Keratinocyte (primary cell): ENCODE measurements at regions not wholly inside any gene's neighbourhood (a gene's known extent, or its start where the extent isn't known, plus 50 kb on each side); places are given as distances from the start of the nearest gene placed in this dataset.

Experiments used
- DNase-seq: peaks from one replicate; pipeline ENCODE4 v3.0.0-alpha.2; 2011; ENCODE audit warnings: low read depth, missing footprints, low spot score
- FAIRE-seq: peaks from 2 replicates; lab custom pipeline; 2011; peaks lifted over from hg19 to GRCh38; lab: Jason Lieb, UNC
- H2AFZ ChIP-seq: 2 replicates; pipeline ENCODE4 v1.6.0; 2012; ENCODE audit warnings: low read length, control low read depth, inconsistent platforms; ENCODE audit not compliant: control insufficient read depth
- H3K27ac ChIP-seq: 2 replicates; pipeline ENCODE4 v1.5.1; 2011; ENCODE audit warnings: low read length; ENCODE audit not compliant: control insufficient read depth, insufficient read depth
- H3K27me3 ChIP-seq: 3 replicates; pipeline ENCODE4 v1.6.0; 2011; ENCODE audit warnings: low read length; ENCODE audit not compliant: control insufficient read depth, insufficient read depth; ENCODE audit errors: extremely low read depth
- H3K36me3 ChIP-seq, 2 experiments: 2 replicates in 1 of 2; 3 replicates in 1 of 2; pipeline ENCODE4 v1.5.1; 2011; ENCODE audit warnings: low read length in 2 of 2, mild to moderate bottlenecking in 1 of 2; ENCODE audit not compliant: control insufficient read depth in 2 of 2, insufficient read depth in 2 of 2; ENCODE audit errors: extremely low read depth in 1 of 2
- H3K4me1 ChIP-seq: 3 replicates; pipeline ENCODE4 v1.5.1; 2011; ENCODE audit warnings: low read length; ENCODE audit not compliant: control insufficient read depth, insufficient read depth; ENCODE audit errors: extremely low read depth
- H3K4me2 ChIP-seq: 3 replicates; pipeline ENCODE4 v1.6.0; 2011; ENCODE audit warnings: low read depth, low read length; ENCODE audit not compliant: control insufficient read depth, insufficient read depth; ENCODE audit errors: extremely low read depth
- H3K4me3 ChIP-seq, 3 experiments: fragments of 200-600 bp in 1 of 3; sonication (generic) in 1 of 3; 2 replicates in 2 of 3; 3 replicates in 1 of 3; pipeline ENCODE4 v1.5.1; 2011 to 2016; ENCODE audit warnings: low read length in 3 of 3, mild to moderate bottlenecking in 3 of 3, control low read depth in 2 of 3, inconsistent platforms in 1 of 3, low read depth in 1 of 3, mixed read lengths in 1 of 3, mixed run types in 1 of 3, moderate library complexity in 1 of 3; ENCODE audit not compliant: control insufficient read depth in 2 of 3, insufficient read depth in 2 of 3; ENCODE audit errors: extremely low read depth in 1 of 3
- H3K79me2 ChIP-seq: 2 replicates; pipeline ENCODE4 v1.6.0; 2012; ENCODE audit warnings: low read length; ENCODE audit not compliant: control insufficient read depth, insufficient read depth
- H3K9ac ChIP-seq: 3 replicates; pipeline ENCODE4 v1.6.0; 2011; ENCODE audit warnings: low read length; ENCODE audit not compliant: control insufficient read depth, insufficient read depth; ENCODE audit errors: extremely low read depth
- H3K9me1 ChIP-seq: 3 replicates; pipeline ENCODE4 v1.6.0; 2011; ENCODE audit warnings: low read length; ENCODE audit not compliant: control insufficient read depth, insufficient read depth; ENCODE audit errors: extremely low read depth
- H3K9me3 ChIP-seq: 2 replicates; pipeline ENCODE4 v1.5.1; 2012; ENCODE audit warnings: low read depth, low read length; ENCODE audit not compliant: control insufficient read depth
- H4K20me1 ChIP-seq: 3 replicates; pipeline ENCODE4 v1.6.0; 2011; ENCODE audit warnings: low read length; ENCODE audit not compliant: control insufficient read depth, insufficient read depth; ENCODE audit errors: extremely low read depth
- EZH2 ChIP-seq: IDR thresholded peaks from one replicate; pipeline ENCODE4 v1.6.1; 2012; ENCODE audit warnings: inconsistent platforms, mild to moderate bottlenecking, low read length, moderate library complexity
- dilution Hi-C: fragments of 300-500 bp; cut with MboI; formaldehyde crosslinking; loops from one replicate; pipeline ENCODE4 v1.7.0; 2020; ENCODE audit warnings: low sequenced_read_pairs; ENCODE audit not compliant: extremely low pct_ligation_motif_present
- TF ChIP-seq, protein P1 (sequence below), 3 experiments: IDR thresholded peaks in 1 of 3; conservative IDR thresholded peaks in 1 of 3; optimal IDR thresholded peaks in 1 of 3; 2 replicates in 2 of 3; 3 replicates in 1 of 3; pipeline versions ENCODE3 to v1.5.1; 2011; ENCODE audit warnings: low read length in 3 of 3, mild to moderate bottlenecking in 3 of 3, moderate library complexity in 2 of 3, control low read depth in 1 of 3, inconsistent platforms in 1 of 3; ENCODE audit not compliant: insufficient read depth in 2 of 3; ENCODE audit errors: extremely low read depth in 1 of 3

DNA sequence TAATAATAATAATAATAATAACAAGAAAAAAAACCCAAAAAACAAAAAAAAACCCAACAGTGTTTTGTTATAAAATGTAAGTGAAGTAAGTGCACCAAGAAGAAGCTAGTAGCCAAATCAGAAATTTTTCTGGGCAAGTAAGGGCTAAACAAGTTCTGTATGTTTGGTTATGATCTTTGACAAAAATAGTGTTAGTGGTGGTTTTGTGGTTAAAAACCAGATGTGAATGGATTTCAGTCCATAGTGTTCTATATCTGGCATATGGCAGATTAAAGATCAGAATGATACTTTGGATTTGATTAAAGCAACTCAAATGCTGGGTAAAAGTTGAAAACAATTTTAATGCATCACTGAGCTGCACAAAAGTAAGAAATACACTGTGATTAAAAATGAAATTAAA lies 116.5 kb upstream of the NDST4 start:
- H3K9ac ChIP-seq, result no peak overlapping the region
- TF ChIP-seq EZH2, result no peak
- TF ChIP-seq, protein P1, sequence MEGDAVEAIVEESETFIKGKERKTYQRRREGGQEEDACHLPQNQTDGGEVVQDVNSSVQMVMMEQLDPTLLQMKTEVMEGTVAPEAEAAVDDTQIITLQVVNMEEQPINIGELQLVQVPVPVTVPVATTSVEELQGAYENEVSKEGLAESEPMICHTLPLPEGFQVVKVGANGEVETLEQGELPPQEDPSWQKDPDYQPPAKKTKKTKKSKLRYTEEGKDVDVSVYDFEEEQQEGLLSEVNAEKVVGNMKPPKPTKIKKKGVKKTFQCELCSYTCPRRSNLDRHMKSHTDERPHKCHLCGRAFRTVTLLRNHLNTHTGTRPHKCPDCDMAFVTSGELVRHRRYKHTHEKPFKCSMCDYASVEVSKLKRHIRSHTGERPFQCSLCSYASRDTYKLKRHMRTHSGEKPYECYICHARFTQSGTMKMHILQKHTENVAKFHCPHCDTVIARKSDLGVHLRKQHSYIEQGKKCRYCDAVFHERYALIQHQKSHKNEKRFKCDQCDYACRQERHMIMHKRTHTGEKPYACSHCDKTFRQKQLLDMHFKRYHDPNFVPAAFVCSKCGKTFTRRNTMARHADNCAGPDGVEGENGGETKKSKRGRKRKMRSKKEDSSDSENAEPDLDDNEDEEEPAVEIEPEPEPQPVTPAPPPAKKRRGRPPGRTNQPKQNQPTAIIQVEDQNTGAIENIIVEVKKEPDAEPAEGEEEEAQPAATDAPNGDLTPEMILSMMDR (optimal IDR thresholded peaks at IDR 0.05 in 1 of 3, IDR thresholded peaks at IDR 0.05 in 1 of 3, conservative IDR thresholded peaks at IDR 0.05 in 1 of 3; ENCODE audit: extremely low read depth in 1 of 3, insufficient read depth in 2 of 3, low read length in 3 of 3), result no peak

DNA sequence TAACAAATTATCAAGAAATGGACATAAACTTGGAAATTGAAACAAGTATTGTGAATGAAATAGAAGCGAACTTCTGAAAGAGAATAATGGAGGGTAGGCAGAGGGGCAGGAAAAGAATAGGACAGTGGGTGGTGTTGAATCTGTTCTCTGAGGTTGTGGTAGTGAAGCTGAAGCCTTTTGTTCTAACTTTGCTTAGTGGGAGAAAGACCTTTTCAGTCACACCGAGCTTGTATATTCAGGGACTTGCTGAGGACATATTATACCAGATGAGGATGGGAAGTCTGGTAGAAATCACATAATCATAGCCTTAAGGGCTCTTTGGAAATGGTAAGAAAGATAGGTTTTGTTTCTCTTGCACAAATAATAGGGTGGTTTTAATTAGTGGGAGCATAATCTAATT lies 115.4 kb upstream of the NDST4 start:
- no peaks in the 10 kb centered on the region for H3K79me2 ChIP-seq
- no peaks in the 10 kb centered on the region for H3K9me3 ChIP-seq
- TF ChIP-seq, protein P1 (optimal IDR thresholded peaks at IDR 0.05 in 1 of 3, IDR thresholded peaks at IDR 0.05 in 1 of 3, conservative IDR thresholded peaks at IDR 0.05 in 1 of 3; ENCODE audit: extremely low read depth in 1 of 3, insufficient read depth in 2 of 3, low read length in 3 of 3), result no peak
- no peak for TF ChIP-seq EZH2
- H3K4me2 ChIP-seq, result no peak overlapping the region
- FAIRE-seq (no peak), DNase-seq (no peak)
- no peaks in the 10 kb centered on the region for H3K36me3 ChIP-seq
- no peaks in the 10 kb centered on the region for H4K20me1 ChIP-seq
- H3K27me3 ChIP-seq, result no peaks in the 10 kb centered on the region
- dilution Hi-C loops, result no loop called here
- H3K4me1 ChIP-seq, result no peaks in the 10 kb centered on the region
- H3K27ac ChIP-seq, result no peak overlapping the region
- no peak overlapping the region for H3K4me3 ChIP-seq
- no peaks in the 10 kb centered on the region for H3K9me1 ChIP-seq
- no peak overlapping the region for H3K9ac ChIP-seq
- no peak overlapping the region for H2AFZ ChIP-seq

More for the DNA sequence above, 116.5 kb upstream of the NDST4 start:
- H3K4me2 ChIP-seq, result no peak overlapping the region
- no peak overlapping the region for H2AFZ ChIP-seq
- no peak for DNase-seq
- no peak for FAIRE-seq
- no peak overlapping the region for H3K27ac ChIP-seq
- H3K9me1 ChIP-seq, result no peaks in the 10 kb centered on the region
- no peak overlapping the region for H3K4me3 ChIP-seq
- no peaks in the 10 kb centered on the region for H3K79me2 ChIP-seq
- H3K4me1 ChIP-seq, result no peaks in the 10 kb centered on the region
- H3K9me3 ChIP-seq, result no peaks in the 10 kb centered on the region
- no peaks in the 10 kb centered on the region for H3K27me3 ChIP-seq
- H3K36me3 ChIP-seq, result no peaks in the 10 kb centered on the region
- H4K20me1 ChIP-seq, result no peaks in the 10 kb centered on the region
- dilution Hi-C loops, result no loop called here
